ENCODE measurements at regions not wholly inside any gene's neighbourhood (a gene's known extent, or its start where the extent isn't known, plus 50 kb on each side); places are given as distances from the start of the nearest gene placed in this dataset.

- no peak for DNase-seq (ENCODE audit: insufficient read length, low spot score, missing footprints)
- TF ChIP-seq CTCF (IDR thresholded peaks at IDR 0.05; ENCODE audit: extremely low read depth, low read depth, low read length): no peak
- Histone ChIP-seq H3K4me1 (ENCODE audit: insufficient read depth, low read length) (no peaks in the 10 kb centered on the region), H3K27me3 (ENCODE audit: insufficient read depth, low read length) (no peaks in the 10 kb centered on the region), H2AFZ (ENCODE audit: low read length) (no peak overlapping the region), H3K4me3 (ENCODE audit: insufficient read depth, low read length) (no peak overlapping the region), H3K4me2 (ENCODE audit: insufficient read depth, low read length) (no peak overlapping the region), H3K27ac (ENCODE audit: low read depth, low read length) (no peak overlapping the region), H3K36me3 (ENCODE audit: insufficient read depth, low read length) (no peaks in the 10 kb centered on the region), H3K9me3 (ENCODE audit: low read depth, low read length) (no peaks in the 10 kb centered on the region), H3K79me2 (ENCODE audit: insufficient read depth, low read length) (no peaks in the 10 kb centered on the region), H4K20me1 (ENCODE audit: insufficient read depth, low read length) (no peaks in the 10 kb centered on the region)
These were observed 828.3 kb upstream of the MIR17HG start for GRCh38 chr13:90519157-90519556.

- Histone ChIP-seq H3K4me2 (ENCODE audit: insufficient read depth, low read length) (no peak overlapping the region), H2AFZ (ENCODE audit: low read length) (no peak overlapping the region), H3K9me3 (ENCODE audit: low read depth, low read length) (no peaks in the 10 kb centered on the region), H3K27ac (ENCODE audit: low read depth, low read length) (no peak overlapping the region), H3K27me3 (ENCODE audit: insufficient read depth, low read length) (no peaks in the 10 kb centered on the region), H3K36me3 (ENCODE audit: insufficient read depth, low read length) (no peaks in the 10 kb centered on the region), H3K4me1 (ENCODE audit: insufficient read depth, low read length) (no peaks in the 10 kb centered on the region), H4K20me1 (ENCODE audit: insufficient read depth, low read length) (no peaks in the 10 kb centered on the region), H3K79me2 (ENCODE audit: insufficient read depth, low read length) (no peaks in the 10 kb centered on the region), H3K4me3 (ENCODE audit: insufficient read depth, low read length) (no peak overlapping the region)
- DNase-seq (ENCODE audit: insufficient read length, low spot score, missing footprints): no peak
- no peak for TF ChIP-seq CTCF (IDR thresholded peaks at IDR 0.05; ENCODE audit: extremely low read depth, low read depth, low read length)
These were observed 820.8 kb upstream of the MIR17HG start for GRCh38 chr13:90526711-90527110.

GRCh38 chr13:90531744-90532143, 815.7 kb upstream of the MIR17HG start:
- Histone ChIP-seq H3K27me3 (ENCODE audit: insufficient read depth, low read length) (no peaks in the 10 kb centered on the region), H2AFZ (ENCODE audit: low read length) (no peak overlapping the region), H3K27ac (ENCODE audit: low read depth, low read length) (no peak overlapping the region), H3K4me2 (ENCODE audit: insufficient read depth, low read length) (no peak overlapping the region), H3K79me2 (ENCODE audit: insufficient read depth, low read length) (no peaks in the 10 kb centered on the region), H4K20me1 (ENCODE audit: insufficient read depth, low read length) (no peaks in the 10 kb centered on the region), H3K36me3 (ENCODE audit: insufficient read depth, low read length) (no peaks in the 10 kb centered on the region), H3K4me3 (ENCODE audit: insufficient read depth, low read length) (no peak overlapping the region), H3K9me3 (ENCODE audit: low read depth, low read length) (no peaks in the 10 kb centered on the region), H3K4me1 (ENCODE audit: insufficient read depth, low read length) (no peaks in the 10 kb centered on the region)
- no peak for DNase-seq (ENCODE audit: insufficient read length, low spot score, missing footprints)
- no peak for TF ChIP-seq CTCF (IDR thresholded peaks at IDR 0.05; ENCODE audit: extremely low read depth, low read depth, low read length)

GRCh38 chr13:90532861-90533492, 814.5 kb upstream of the MIR17HG start:
- no peaks in the 10 kb centered on the region for H3K9me3 ChIP-seq (ENCODE audit: low read depth, low read length)
- no peak for TF ChIP-seq CTCF (IDR thresholded peaks at IDR 0.05; ENCODE audit: extremely low read depth, low read depth, low read length)
- H4K20me1 ChIP-seq (ENCODE audit: insufficient read depth, low read length): no peaks in the 10 kb centered on the region
- no peak overlapping the region for H3K4me2 ChIP-seq (ENCODE audit: insufficient read depth, low read length)
- no peaks in the 10 kb centered on the region for H3K27me3 ChIP-seq (ENCODE audit: insufficient read depth, low read length)
- H3K4me1 ChIP-seq (ENCODE audit: insufficient read depth, low read length): no peaks in the 10 kb centered on the region
- DNase-seq (ENCODE audit: insufficient read length, low spot score, missing footprints): no peak
- H3K27ac ChIP-seq (ENCODE audit: low read depth, low read length): no peak overlapping the region
- no peaks in the 10 kb centered on the region for H3K79me2 ChIP-seq (ENCODE audit: insufficient read depth, low read length)
- H2AFZ ChIP-seq (ENCODE audit: low read length): no peak overlapping the region
- no peaks in the 10 kb centered on the region for H3K36me3 ChIP-seq (ENCODE audit: insufficient read depth, low read length)
- no peak overlapping the region for H3K4me3 ChIP-seq (ENCODE audit: insufficient read depth, low read length)

Measured in osteoblast (primary cell).